ENCODE measurements at regions not wholly inside any gene's neighbourhood (a gene's known extent, or its start where the extent isn't known, plus 50 kb on each side); places are given as distances from the start of the nearest gene placed in this dataset.
"Not testable (repeated sequence)": the region's sequence is repeated elsewhere in the genome, so short reads cannot be mapped to it uniquely, and the experiment has no call there.

DNA sequence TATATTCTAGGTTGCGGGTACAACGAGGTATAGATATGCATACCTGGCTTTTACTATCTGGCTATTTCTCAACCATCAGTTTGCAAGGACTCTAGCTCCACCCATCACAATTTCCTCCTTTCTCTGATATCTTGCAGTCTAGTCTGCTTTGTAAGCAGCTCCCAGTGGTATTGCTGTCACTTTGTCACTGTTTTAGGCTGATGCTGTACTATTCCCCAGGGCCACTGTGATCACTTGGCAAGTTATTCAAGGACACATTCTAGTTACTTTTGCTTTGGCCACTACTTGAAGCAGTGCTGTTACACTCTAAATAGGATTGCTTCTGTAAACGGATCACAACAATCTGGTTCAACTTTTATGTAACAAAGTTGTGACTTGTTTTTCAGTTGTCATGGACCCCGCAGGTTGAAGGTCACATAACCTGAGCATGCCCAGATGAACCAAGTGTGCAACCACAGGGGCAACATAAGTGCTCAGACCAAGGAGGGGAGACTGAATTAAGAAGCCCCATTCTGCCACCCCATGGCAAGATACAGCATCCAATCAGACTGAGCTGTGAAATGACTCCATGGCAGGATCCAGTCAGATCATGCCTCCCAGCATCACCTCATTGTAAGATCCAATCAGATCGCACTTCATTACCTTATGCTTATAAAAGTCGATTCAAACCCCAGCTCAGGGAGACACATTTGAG is 588.4 kb upstream of the CITED2 start:
- DNase-seq: no peak

DNA sequence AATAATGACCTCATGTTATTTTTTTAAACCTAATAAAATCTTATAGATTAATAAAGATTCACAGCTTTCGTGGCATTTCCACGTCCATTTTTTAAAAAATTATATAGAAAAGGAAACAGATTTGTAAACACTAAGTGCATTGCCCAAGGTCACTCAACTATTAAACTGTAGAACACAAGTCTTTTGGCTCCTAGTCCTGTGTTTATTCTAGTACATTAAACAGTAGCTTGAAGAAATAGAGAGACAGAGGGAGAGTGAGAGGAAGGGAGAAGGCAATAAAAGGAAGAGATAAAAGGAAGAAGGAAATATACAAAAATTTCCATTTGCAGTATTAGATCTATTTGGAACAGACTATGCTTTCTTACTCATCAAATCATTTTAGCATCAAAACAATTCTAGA is 586.7 kb upstream of the CITED2 start:
- no peak for DNase-seq

DNA sequence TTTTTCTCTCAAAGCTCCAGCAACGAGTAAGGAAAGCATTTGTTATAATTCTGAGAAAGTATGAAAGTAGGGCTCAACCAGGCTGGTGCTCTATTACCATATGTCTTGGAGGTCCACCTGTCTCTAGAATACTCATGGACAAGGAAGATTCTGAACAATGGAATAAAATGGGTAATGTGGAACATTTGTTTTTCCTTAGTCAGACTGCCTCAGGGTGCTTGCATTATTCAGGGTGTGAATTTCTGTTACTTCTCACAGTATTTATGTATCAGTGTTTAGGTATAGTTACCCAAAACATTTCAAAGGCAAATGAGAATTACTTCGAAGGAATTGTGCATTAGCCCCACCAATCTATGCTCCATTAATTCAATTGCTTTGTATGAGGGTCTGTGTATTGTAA is 586.2 kb upstream of the CITED2 start:
- DNase-seq: no peak

DNA sequence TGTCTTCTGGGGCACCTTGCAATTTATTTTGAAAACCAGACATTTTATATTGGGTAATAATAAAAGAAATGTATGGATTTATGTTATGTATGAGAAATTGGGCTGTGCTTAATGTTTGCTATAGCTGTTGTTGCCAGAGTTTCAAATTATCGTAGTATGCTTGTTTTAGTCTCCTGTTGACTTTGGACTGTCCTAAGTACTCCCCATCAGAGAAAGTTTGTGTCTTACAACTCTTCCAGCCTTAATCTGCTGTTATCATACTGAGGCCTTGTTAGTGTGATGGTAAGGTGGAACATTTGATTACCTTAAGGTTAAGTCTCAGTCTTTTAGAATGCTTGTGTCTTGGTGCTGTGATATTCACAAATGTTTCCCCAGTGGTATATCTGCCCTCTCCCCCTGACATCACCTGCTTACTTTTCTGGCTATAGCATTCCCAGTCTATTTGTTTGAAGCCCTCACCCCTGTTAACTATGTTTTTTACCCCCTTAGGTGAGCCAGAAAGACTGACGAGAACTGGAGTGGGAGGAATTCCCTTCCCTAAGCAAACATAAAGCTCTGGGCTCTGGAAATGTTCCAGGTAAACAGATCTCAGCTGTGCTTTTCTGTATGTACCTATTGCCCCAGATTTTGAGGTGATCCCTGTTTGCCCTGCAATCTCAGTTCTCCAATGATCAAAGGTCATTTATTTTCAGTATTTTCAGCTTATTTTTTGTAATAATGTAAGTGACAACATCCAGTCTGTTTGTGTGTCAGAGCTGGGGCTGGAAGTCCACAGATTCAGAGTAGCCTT is 581.1 kb upstream of the CITED2 start:
- no peak for DNase-seq

DNA sequence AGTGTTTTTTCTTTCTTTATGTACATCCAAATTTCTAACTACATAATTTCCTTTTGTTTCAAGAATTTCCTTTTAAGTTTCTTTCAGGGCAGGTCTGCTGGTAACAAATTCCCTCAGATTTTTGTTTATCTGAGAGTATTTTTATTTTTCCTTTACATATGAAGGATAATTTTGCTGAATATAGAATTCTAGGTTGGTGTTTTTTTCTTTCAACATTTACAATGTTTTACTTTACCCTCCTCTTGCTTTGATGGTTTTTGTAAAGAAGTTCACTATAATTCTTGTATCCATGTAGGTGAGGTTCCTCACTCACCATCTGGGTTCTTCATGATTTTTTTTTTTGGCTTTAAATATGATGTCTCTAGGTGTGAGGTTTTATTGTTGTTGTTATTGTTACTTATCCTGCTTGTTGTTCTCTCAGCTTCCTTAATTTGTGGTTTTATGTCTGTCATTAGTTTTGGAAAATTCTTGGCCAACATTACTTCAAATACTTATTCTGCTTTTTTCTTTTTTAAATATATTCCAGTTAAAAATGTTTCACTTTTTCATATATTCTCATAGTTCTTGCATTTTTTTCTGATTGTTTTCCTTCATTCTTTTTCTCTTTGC is 580.1 kb upstream of the CITED2 start:
- no peak for DNase-seq

DNA sequence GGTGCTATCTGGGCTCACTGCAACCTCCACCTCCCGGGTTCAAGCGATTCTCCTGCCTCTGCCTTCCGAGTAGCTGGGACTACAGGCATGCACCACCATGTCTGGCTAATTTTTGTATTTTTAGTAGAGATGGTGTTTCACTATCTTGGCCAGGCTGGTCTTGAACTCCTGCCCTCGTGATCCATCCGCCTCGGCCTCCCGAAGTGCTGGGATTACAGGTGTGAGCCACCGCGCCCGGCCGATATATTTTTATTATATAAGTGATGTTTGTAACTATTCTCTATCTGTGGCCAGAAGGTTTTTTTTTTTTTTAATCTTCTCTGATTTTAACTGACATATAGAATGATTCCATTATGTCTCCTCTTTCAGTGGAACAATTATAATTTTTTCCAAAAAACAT is 579.3 kb upstream of the CITED2 start:
- not testable (repeated sequence) for DNase-seq

DNA sequence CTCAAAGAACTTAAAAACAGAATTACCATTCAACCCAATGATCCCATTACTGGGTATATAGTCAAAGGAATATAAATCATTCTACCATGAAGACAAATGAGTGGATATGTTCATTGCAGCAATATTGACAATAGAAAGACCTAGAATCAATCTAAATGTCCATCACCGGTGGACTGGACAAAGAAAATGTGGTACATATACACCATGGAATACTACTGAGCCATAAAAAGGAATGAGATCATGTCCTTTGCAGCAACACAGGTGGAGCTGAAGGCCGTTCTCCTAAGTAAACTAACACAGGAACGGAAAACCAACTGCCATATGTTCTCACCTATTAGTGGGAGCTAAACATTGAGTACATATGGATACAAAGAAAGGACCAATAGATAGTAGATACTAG is 576.7 kb upstream of the CITED2 start:
- DNase-seq: no peak

DNA sequence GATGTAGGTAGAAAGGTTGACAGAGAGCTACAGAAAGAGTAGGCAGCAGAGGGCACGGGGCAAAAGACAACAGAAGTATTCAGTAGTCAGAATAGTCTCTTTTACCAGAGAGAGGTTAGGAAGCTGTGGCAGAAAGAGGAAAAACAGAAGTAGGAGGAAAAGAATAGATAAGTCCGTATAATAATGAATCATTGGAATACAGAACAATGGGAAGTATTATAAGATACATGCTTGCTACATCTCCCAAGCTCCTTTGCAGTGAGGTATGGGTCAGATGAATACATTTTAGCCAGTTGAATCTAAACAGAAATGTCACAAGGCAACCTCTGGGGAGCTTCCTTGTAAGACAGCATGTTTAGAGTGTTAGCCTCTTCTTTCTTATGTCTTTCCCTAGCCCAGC is 570.5 kb upstream of the CITED2 start:
- no peak for DNase-seq

DNA sequence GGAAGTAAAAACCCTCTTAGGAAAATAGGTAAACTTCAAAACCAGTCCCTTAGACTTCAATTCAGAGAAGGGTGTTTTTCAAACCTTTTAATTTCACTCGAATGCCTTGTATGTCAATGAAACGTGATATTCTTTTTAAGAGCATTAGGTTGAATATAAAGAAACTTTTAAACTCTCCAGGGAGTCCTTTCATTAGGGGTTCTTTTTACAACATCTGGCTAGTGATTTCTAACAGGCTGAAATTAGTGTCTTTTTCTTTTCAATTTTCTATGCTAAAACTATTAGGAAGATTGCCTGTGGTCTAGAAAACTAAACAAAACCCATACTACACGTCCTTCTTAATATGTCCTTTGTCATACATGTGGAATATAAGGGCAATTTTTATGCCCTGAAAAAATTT is 569.7 kb upstream of the CITED2 start:
- no peak for DNase-seq

DNA sequence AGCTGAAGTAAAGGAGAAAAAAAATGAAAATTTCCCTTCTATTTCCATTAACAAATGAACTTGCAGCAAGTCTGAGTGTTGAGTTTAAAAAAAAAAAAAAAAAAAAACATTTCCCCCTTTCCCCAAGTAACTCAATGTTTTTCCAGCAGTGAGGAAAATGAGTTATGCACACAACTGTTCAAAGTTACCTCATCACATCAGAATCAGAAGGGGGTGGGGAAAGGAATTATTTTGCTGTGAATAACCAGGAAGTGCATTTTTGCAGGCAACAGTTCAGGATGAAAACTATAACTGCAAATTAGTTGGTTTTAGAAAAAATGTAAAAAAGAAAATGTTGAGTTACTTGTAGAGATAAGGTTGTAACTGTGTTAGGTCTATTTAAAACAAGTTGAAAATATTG is 568.9 kb upstream of the CITED2 start:
- DNase-seq: peak; percentile 99

DNA sequence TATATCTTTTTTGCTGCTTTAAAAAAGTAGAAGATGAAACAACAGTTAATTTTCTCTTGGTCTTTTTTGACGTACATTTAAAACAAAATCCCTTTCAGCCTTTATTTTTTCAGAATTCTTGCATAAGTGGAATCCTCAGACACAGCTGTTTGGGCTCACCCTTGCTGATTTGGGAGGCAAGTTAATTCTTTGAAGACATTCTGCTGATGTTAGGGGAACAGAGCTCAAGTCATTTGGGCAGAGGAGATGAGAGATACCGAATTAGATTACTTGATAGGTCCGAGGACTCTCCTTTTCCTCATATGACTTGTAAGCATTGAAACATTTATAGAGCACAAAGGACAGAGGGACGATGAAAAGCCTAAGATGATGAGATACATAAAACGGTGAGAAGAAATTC is 567.9 kb upstream of the CITED2 start:
- no peak for DNase-seq

DNA sequence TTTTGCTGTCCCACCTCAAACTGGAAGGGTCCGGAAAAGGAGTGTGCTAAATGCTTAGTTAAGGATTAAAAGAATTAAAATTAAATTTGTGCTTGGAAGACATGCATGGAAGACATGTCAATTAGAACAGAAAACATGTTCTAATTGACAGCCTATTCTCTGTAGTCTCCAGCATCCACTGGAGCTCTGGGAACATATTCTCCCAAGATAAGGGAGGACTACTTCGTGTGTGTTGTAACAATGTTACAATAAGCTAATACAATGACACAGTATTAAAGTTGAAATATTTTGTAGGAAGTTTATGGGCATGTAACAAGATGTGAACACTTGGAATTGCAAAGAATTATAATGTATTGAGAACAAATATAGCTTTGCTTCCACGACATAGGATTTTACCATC is 567.4 kb upstream of the CITED2 start:
- DNase-seq: no peak

DNA sequence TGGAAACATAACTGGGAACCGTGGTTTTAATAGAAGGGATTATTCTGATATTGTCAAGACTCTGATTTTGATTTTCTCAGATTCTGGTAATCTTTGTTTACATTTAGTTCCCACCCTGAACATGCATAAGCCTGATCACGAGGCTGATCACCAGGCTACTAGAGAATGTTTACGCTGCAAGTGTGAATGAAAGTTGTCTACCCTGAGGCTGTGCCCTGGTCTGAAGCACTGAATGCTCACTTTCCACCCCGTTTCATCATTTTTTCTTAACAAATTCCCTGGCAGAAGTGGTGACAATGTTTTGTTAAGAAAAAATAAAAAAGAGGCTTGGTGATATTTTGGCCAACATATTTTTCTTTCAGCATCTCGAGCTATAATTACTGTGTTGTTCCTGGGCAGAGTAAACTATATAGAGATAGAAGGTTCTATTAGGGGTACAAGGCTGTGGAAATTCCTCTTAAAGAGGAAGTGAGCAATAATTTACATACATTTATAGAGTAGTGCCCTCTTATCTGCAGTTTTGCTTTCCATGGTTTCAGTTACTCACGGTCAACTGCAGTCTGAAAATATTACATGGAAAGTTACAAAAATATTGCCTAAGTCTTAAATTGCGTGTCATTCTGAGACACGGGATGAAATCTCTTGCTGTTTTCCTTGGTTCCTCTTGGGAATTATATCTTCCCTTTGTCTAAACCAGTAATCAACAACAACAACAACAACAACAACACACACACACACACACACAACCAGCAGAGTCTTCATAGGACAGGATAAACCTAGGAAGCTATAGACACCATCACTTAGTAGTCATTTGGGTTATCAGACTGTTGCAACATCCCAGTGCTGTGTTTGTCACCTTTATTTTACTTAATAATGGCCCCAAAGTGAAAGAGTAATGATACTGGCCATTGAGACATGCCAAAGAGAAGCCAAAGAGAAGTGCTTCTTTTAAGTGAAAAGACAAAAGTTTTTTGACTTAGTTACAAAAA is 566.6 kb upstream of the CITED2 start:
- DNase-seq: no peak

DNA sequence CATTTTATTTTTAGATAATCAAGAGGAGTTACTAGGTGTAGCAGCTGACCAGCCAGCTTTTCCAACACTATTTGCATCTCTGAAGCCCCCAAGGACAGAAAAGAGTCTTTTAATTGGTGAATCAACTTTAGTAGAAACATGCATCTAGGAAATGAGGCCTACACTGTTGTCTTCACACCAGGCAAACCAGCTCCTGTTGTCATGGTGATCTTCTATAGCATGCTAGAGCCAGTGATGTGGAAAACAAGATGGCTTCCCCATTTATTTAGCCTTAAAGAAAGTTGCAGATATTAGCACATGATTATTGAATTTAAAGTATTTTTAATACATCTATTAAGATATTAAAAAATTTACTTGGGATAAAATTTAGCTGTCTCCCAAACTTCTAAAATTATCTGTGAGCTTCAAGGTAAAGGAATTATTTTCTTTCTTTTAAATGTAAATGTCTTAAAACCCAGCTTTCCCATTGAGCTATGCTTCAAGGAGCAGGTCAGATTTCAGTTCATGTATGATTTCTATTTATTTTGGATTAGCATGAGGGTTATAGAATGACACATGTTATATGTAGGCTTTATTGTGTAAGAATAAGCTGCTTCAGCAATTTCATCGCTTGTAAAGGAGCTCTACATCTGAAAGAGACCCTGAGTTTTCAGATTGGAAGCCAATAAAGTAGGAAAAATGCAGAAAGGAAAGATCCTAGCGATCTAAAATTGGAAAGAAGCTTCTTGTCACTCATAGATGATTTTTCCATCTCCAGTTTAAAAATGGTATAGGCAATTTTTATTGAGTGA is 564.9 kb upstream of the CITED2 start:
- DNase-seq: no peak

DNA sequence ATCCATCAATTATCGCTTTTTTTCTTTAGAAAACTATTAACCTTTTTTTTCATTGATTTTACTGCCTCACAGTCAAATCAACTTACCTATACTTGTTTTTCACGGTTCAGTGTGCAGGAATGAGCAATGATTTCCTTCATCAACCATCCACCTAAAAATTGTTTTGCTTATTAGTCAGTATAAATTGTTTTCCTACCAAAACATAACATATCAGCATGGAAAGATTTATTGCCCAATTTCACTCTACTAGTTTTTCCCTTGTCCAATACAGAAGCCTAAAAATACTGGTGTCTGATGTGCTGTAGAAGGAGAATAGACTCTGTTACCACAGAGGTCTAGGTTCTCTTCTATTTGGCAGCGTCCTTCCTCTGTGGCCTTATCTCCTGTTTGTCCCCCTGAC is 558.2 kb upstream of the CITED2 start:
- DNase-seq: no peak

DNA sequence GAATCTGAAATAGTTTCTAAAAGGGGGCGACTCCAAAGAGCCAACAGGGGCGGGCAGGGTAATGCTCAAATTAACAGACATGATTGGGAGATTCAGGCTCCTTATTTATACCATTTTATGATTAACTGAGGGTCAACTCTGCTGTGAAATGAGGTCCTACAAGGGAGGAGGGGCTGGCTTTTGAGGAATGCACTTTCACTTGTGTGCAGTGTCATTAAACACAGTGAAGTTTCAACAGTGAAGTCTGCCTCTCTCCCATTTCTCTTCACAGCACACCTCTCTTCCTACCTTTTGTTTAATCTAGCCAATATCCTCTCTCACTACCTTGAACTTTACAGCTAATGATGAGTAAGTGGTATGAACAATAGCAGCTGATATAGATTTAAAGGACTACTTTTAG is 557.3 kb upstream of the CITED2 start:
- DNase-seq: no peak

DNA sequence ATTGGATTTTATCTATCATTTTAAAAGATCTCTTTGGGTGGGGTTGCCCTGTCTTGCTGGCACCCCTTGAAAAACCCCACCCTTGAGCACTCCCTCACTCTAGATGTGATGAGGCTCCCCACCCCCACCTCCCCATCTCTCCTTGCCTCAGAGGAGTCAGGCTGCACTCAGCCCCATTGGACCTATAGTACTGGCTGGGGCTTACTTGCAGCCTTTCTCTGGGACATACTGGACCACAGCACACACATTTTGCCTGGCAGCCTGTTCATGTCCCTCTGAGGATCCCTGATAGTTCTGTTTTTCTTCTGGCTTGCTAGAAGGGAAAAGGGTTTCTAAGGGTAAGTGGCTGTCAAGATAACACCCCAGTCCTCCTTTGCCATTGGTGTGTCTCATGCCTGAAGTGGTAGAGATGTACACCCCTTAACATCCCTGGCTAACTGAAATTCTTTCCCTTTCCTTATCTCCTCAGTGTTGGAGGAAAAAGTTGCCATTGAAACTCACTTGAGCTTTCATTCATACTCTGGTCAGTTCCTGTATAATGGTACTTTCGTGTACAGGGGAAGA is 553.4 kb upstream of the CITED2 start:
- no peak for DNase-seq

DNA sequence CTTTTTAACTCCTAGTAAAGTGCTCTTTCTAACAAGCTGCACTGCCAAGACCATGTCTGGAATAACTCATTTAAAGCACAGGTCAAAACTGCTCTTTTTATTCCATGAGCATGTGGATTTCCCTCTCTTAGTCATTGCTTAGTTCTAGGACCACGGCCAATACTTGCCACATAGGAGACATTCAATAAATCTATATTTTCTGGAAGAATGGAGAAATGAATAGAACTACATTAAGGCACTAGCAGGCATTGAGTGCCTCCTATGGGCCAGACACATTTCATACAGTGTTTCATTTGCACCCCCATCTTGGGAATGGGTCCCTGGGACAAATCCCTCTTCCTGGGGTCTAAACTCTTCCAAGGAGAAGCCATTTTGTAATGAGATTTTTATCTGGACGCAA is 552.8 kb upstream of the CITED2 start:
- peak; percentile 93 for DNase-seq

DNA sequence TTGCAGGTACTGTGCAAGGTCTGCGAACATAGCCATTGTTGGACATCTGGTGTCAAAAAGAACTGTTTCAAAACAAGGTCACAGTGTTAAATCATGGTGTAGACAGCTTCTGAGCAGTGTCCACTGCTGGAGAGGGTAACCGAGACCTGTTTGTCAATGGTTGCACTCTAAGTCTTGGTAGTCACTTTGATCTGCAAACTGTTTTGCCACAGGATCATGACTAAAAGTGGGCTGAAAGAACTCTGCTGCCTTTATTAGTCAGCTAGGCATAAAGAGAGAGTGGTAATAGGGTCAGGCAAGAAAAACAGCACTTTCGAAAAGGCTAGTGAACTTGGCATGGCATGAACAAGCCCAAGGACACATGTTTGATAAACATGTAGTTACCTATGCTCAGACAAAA is 552.3 kb upstream of the CITED2 start:
- peak; percentile 44 for DNase-seq

DNA sequence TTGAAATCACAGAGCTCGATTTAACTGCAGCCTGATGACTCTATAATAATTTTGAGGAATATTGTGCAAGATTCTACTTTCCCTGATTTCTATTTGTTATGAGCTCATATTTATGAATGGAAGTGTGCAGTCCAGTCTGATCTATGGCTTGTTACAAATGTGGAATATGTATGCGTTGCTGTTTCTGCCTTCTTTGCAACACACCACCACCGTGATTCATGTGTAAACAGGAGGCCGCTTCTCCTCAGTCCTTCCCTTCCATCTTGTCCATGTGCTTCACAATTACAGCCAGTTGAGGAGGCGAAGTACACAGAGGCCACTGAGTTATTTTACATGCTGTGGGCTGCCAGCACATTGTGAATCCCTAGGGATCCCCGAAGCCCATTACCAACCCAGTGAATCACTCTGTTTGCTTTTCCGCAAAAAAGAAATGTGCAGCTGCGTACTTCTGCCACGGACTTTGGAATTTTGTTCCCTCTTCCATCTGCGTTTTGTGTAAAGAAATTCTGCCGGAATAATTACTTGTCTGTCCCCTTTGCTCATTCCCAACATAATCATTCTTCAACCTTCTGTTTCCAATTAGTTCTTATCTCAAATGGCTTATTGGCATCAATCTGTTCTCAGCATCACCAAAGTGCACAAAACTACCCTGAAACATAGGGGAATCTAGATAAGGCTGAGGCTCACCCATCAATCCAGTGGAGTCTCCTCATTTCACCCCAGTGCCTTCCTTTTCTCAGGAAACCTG is 551.6 kb upstream of the CITED2 start:
- DNase-seq: peak; percentile 96

DNA sequence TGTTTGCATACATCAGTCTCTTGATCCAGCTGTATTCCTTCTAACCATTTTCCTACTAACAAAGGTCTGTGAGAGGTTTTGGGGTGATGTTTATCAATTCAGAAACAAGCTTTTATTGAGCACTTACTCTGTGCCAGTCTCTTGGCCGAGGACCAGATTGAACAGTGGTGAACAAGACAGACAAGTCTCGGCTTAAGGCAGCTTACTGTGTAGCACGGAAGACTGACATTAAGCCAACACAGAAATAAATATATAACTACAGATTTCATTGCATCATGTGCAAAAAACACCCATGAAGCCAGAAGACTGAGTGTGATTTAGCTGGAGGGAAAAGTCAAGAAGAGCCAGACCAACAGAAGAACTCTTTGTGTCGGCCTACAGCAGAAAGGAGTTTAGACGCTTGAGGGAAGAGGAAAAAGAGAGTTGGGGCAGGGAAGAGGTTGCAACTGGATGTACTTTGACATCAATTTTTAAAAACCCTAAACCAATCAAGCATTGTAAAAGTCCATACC is 549.6 kb upstream of the CITED2 start:
- DNase-seq: no peak

Data from fibroblast of skin of right quadriceps (primary cell).